ENCODE measurements at regions not wholly inside any gene's neighbourhood (a gene's known extent, or its start where the extent isn't known, plus 50 kb on each side); places are given as distances from the start of the nearest gene placed in this dataset.

DNA sequence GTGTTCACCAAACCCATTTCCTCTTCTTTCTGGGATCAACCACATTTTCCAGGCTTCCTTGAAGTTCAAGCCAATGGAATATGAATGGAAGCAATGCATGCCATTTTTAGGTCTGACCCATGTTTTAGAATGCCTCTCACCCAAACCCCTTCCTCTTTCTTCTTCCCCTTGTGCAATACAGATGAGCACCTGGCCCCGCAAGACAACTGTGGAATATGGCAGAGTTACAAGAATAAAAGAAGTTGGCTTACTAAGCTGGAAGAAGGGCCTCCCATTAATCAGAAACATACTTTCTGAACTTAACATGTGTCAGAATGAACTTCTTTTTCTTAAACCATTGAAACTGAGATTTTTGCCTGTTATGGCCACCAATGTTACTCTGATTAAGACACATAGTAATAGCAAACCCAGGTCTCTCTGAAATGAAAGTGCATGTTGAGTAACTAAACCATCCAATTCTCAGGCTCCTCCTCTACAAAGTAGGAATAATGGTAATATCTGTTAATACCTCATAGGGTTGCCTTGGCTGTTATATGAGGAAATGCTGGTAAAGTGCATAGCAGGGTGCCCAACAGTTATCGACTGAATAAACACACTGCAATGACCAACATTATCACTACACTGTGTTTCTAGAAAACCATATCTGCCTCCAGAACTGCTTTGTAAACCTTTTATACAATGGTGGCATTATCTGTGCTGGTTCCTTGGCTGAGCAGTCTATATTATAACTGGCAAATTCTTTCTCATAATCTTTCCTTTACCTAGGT is 382.2 kb upstream of the NRP1 start:
- TF ChIP-seq POLR2A (IDR thresholded peaks at IDR 0.05; ENCODE audit: low read depth, low read length), result no peak
- TF ChIP-seq POLR2AphosphoS5 (IDR thresholded peaks at IDR 0.05; ENCODE audit: low read depth, low read length), result no peak
- TF ChIP-seq TAF1 (IDR thresholded peaks at IDR 0.05; ENCODE audit: borderline replicate concordance, low read depth, low read length), result no peak
- DNase-seq (ENCODE audit: insufficient read length) (no peak), FAIRE-seq (no peak)

DNA sequence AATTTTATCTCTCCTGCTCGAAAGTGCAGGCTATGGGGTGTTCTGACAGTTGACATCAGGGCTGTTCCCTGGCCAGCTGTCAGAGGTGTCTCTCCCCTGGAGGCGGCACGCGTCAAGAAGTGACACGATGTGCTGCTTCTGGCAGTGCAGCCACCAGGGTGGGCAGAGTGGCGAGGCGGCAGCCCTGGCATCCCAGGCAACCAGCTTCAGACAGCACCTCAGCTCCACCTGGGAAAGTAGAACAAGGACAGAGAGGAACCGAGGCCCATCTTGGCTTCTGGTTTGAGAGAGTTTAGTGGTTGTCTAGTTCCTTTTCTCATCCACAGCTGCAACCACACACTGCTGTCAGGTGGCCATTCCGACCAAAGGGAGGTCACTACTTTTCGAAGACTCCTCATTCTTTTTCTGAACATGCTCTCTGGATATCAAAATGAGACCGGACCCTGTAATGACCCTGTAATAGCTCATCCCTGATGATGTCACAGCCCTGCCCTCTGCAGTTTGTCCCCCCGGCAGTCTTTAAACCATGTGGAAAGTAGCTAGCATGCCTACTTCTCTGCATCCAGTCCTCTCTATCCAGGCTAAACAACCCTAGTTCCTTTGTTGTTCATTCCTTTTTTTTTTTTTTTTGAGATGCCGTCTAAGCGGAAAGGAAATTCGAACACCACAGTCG is 381.0 kb upstream of the NRP1 start:
- TF ChIP-seq POLR2AphosphoS5 (IDR thresholded peaks at IDR 0.05; ENCODE audit: low read depth, low read length) (no peak), TAF1 (IDR thresholded peaks at IDR 0.05; ENCODE audit: borderline replicate concordance, low read depth, low read length) (no peak), POLR2A (IDR thresholded peaks at IDR 0.05; ENCODE audit: low read depth, low read length) (no peak)
- DNase-seq (ENCODE audit: insufficient read length), result no peak
- no peak for FAIRE-seq

DNA sequence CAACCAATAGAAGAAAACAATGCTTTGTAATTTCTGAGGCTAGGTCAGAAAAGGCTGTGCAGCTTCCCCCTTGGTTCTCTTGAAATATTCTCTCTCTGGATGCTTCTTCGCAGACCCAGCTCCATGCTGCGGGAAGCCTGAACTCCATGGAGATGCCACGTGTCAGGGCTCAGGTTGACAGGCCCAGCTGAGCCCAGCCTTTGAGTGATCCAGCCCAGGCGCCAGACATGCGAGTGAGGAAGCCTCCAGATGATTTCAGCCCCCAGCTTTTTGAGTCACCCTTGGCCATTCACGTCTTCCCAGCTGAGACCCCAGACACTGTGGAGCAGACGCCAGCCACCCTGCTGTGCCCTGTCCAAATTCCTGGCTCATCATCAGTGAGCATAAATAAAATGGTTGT is 378.4 kb upstream of the NRP1 start:
- FAIRE-seq (no peak), DNase-seq (ENCODE audit: insufficient read length) (no peak)
- TF ChIP-seq TAF1 (IDR thresholded peaks at IDR 0.05; ENCODE audit: borderline replicate concordance, low read depth, low read length), result no peak
- no peak for TF ChIP-seq POLR2AphosphoS5 (IDR thresholded peaks at IDR 0.05; ENCODE audit: low read depth, low read length)
- TF ChIP-seq POLR2A (IDR thresholded peaks at IDR 0.05; ENCODE audit: low read depth, low read length), result no peak

DNA sequence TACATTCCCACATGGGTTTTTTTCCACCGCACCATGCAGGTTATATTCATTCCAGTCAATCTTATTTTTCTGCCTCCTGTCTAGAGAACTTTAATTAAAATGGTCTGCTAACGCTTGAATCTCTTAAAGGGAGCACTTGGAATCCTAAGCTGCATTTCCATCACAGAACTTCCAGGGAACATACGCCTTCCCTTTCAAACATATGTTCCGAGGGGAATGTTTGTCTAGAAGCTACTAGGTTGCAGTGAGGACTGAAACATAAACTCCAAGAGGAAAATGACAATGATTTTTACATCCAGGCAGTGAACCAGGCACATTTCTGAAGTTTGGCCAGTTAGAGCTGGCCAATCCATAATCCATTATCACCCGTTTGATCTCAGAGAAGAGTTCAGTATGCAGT is 375.5 kb upstream of the NRP1 start:
- DNase-seq (ENCODE audit: insufficient read length) (no peak), FAIRE-seq (no peak)

DNA sequence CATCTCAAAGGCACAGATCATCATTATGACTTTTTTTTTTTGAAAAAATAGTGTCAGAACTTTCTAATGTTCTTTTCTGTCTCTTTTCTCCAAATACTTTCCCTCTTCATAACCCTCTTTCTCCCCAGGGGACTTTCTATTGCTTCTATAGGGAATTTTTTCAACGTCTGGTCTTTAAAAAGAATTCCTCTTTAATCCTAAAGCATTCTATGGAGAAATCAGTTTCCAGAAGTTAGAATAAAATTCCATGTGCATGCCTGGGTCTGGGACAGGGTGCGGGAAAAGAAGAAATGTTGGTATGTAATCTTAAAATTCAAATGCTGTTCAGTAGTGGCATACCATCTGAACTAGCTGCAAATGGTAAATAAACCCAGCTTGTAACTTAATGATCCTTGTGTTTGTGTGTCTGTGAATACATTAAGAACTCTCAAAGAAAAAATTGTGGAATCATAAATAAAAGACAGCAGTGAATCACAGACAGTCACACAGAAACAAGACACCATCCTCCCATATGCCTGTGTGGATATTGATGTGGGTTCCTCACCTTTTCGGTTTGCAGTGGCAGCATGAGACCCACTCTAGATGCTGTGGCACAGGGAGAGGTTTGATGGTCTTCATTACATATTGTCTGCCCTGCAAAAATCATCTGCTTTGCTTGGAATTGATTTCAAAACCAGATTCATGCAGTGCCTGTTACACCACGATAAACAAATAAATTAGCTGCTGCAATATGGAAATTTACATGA is 374.7 kb upstream of the NRP1 start:
- FAIRE-seq (no peak), DNase-seq (ENCODE audit: insufficient read length) (no peak)
- TF ChIP-seq POLR2AphosphoS5 (IDR thresholded peaks at IDR 0.05; ENCODE audit: low read depth, low read length), result no peak
- no peak for TF ChIP-seq POLR2A (IDR thresholded peaks at IDR 0.05; ENCODE audit: low read depth, low read length)
- TF ChIP-seq TAF1 (IDR thresholded peaks at IDR 0.05; ENCODE audit: borderline replicate concordance, low read depth, low read length), result no peak

More for the DNA sequence above, 375.5 kb upstream of the NRP1 start:
- TF ChIP-seq POLR2AphosphoS5 (IDR thresholded peaks at IDR 0.05; ENCODE audit: low read depth, low read length), result no peak

DNA sequence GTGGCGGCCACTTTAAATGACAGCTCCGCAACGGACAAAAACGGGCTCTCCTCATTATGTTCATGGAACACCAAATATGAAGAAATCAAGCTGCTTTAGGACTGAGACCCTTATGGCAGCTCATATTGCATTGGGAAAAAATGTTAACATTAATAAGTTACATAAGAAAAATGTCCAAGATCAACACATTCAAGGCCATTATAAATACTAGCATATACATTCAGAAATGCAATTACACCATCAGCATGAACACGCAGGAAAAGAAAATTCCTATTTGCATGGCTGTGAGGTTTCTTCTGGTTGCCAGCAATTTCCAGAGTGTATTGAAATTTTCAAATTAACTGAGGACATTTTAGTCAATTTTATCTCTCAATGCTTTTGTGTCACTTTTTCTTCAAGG is 374.1 kb upstream of the NRP1 start:
- DNase-seq (ENCODE audit: insufficient read length), result no peak
- TF ChIP-seq POLR2A (IDR thresholded peaks at IDR 0.05; ENCODE audit: low read depth, low read length) (no peak), TAF1 (IDR thresholded peaks at IDR 0.05; ENCODE audit: borderline replicate concordance, low read depth, low read length) (no peak), POLR2AphosphoS5 (IDR thresholded peaks at IDR 0.05; ENCODE audit: low read depth, low read length) (no peak)
- no peak for FAIRE-seq

DNA sequence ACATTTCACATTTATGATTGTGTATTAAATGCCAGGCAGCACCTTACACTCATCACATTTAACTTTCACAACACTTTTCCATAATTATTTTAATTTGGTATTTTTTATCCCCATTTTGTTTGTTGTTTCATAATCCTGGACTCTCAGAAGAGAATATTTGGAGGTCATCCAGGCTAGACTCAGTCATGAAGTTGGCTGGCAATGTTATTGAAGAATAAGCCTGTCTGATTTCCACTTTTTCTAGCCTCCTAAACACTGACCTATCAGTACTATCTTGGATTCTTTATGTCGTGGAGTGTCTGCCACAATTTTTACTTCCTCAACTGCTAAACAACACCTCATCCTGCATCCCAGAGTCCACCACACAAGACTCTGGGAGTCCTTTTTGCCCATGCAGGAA is 372.3 kb upstream of the NRP1 start:
- no peak for DNase-seq (ENCODE audit: insufficient read length)
- TF ChIP-seq POLR2AphosphoS5 (IDR thresholded peaks at IDR 0.05; ENCODE audit: low read depth, low read length) (no peak), POLR2A (IDR thresholded peaks at IDR 0.05; ENCODE audit: low read depth, low read length) (no peak), TAF1 (IDR thresholded peaks at IDR 0.05; ENCODE audit: borderline replicate concordance, low read depth, low read length) (no peak)
- no peak for FAIRE-seq

DNA sequence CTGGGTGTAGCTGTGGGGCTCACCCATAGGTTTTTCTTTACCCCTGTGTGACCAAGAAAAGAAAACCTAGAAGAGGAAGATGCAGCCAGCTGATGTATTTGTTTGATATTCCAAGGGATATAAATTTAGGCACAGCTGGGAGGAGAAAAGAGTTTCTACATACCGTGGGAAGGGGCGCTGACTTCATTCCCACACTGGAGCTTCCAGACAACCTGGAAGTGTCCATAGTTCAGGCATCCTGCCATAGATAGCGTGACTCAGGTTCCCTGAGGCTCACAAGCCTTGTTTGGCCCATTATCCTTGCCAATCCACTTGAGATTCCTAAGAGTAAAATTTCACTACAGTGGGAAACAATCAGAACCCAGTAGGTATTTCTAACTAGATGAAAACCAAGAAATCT is 371.7 kb upstream of the NRP1 start:
- TF ChIP-seq POLR2AphosphoS5 (IDR thresholded peaks at IDR 0.05; ENCODE audit: low read depth, low read length), result no peak
- no peak for TF ChIP-seq TAF1 (IDR thresholded peaks at IDR 0.05; ENCODE audit: borderline replicate concordance, low read depth, low read length)
- no peak for TF ChIP-seq POLR2A (IDR thresholded peaks at IDR 0.05; ENCODE audit: low read depth, low read length)
- DNase-seq (ENCODE audit: insufficient read length), result no peak
- FAIRE-seq, result no peak

DNA sequence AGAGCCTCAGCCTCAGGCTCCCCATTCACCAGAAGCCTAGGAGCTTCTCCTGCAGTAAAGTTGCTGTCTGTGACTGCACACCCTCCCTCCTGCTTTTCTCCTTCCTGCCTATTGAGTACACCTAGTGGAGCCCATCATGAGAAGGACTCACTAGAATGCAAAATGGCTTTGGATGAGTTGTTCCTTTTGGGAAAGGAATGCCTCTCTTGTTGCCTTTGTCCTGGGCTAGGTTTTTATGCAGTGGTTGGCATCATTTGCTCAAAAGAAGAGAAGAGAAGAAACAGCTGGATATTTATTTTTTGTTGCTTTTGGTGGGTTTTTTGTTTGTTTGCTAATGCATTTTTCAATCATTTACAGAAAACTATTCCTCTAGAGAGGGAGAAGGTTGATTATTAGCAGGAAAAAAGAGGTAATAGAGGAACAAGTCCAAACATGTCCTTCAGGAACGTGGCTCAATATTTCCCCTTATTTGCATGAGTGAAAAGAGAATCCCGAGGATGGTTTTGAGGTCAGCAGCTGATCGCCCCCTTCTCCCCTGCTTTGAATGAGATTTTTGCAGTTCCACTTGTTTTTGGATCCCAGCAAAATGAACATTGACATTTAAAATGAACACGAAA is 369.9 kb upstream of the NRP1 start:
- FAIRE-seq (no peak), DNase-seq (ENCODE audit: insufficient read length) (no peak)
- TF ChIP-seq POLR2A (IDR thresholded peaks at IDR 0.05; ENCODE audit: low read depth, low read length), result no peak

DNA sequence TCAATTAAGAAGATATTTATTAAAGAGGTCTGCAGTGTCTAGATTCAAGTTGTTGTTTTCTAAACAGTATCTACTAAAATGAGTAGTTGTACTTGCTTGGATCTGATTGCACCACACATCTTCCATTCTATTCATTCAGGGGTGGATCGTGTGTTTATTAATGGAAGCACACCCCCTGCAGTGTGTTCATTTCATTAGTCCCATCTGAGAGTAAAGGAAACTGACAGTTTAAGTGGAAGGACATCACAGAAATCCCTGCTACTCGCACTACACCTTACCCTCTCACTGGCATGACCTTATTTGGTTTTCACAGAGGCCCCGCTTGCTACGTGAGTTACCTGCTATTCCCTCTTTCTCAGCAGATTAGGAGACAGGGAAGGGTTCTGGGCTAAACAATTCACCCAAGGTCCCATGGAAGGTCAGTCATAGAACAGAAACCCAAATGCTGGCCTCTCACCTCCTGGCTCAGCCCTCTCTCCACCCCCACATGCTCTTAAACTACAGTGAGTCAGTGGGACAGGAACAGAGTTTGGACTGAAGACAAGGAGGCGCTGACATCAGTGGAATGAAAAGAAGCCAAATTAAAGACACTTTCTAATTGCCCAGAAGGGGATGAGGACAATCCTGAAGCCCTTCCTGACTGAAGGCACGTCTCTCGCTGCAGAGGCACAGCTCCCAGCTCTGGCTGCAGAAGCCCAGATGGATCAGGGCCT is 369.2 kb upstream of the NRP1 start:
- TF ChIP-seq POLR2AphosphoS5 (IDR thresholded peaks at IDR 0.05; ENCODE audit: low read depth, low read length) (no peak), TAF1 (IDR thresholded peaks at IDR 0.05; ENCODE audit: borderline replicate concordance, low read depth, low read length) (no peak), POLR2A (IDR thresholded peaks at IDR 0.05; ENCODE audit: low read depth, low read length) (no peak)
- FAIRE-seq, result no peak
- no peak for DNase-seq (ENCODE audit: insufficient read length)

DNA sequence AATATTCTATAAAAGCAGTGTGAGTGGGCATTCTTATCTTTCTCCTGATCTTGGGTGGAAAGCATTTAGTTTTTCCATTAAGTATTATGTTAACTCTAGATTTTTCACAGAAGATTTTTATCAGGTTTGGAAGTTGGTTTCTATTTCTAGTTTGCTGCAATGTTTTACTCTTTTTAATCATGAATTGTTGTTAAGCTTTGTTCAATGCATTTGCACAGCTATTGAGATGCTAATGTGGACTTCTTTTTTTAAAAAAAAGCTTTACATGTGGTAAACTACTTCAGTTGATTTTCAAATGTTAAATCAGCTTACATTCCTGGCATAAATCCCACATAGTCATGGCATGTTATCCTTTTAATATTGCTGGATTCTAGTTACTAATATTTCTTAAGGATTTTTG is 363.6 kb upstream of the NRP1 start:
- TF ChIP-seq TAF1 (IDR thresholded peaks at IDR 0.05; ENCODE audit: borderline replicate concordance, low read depth, low read length), result no peak
- TF ChIP-seq POLR2A (IDR thresholded peaks at IDR 0.05; ENCODE audit: low read depth, low read length), result no peak
- no peak for TF ChIP-seq POLR2AphosphoS5 (IDR thresholded peaks at IDR 0.05; ENCODE audit: low read depth, low read length)
- FAIRE-seq (no peak), DNase-seq (ENCODE audit: insufficient read length) (no peak)
